ENCODE measurements at regions not wholly inside any gene's neighbourhood (a gene's known extent, or its start where the extent isn't known, plus 50 kb on each side); places are given as distances from the start of the nearest gene placed in this dataset.

DNA sequence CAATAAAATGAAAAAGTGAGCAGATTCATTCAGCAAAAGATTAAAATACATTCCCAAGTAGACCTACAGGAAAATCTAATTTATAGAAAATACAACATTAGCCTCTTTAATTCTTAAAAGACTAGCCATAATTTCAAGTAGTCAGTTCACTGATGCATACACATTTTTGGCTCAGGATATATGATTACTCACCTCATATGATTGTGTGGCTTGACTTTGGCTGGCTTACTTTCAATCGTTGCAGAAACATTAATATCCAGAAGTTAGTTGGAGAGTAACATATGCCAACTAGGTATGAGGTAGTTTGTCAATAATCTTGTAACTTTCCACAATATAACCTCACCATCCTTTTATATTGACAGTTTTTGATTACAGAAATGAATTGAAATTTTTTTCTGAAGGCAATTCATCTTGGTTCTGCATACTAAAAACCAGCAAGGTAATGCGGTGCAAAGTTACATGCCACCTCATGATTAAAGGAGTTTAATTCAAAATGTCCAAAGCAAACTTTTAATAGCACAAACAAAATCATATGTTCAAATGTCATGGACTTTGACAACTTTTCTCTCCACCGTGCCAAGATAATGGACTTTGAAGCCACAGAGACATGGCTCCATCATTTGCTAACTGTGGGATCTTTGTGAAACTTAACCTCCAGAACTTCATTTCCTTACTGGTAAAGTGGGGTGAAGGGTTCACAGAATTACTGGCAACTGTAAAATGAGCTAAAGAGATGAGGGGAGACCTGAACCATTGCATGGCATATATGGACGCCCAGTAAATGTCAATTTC is 76.6 kb upstream of the PAM start:
- no CpG with 5 or more reads among the region's 4 CpGs for WGBS (ENCODE audit: insufficient coverage)
- no peak for ATAC-seq (ENCODE audit: low read depth)
- no peak for DNase-seq
- no peaks in the 10 kb centered on the region for H4K20me1 ChIP-seq (ENCODE audit: control insufficient read depth, insufficient read depth, low read length, poor library complexity, severe bottlenecking)
- intact Hi-C loops (cut with micrococcal nuclease) = no loop called here
- no peak overlapping the region for H3K27ac ChIP-seq (ENCODE audit: low read length in 2 of 2)
- no peaks in the 10 kb centered on the region for H3K9me3 ChIP-seq (ENCODE audit: control extremely low read depth in 1 of 3, control insufficient read depth in 2 of 3, insufficient read depth in 1 of 3, low read length in 2 of 3)
- H3K27ac Mint-ChIP-seq = no peak overlapping the region
- no peak overlapping the region for H3K4me3 Mint-ChIP-seq
- H3K4me1 Mint-ChIP-seq = no peaks in the 10 kb centered on the region
- H2AFZ ChIP-seq (ENCODE audit: insufficient read depth, low read depth, low read length, poor library complexity, severe bottlenecking) = no peak overlapping the region
- H3K27me3 Mint-ChIP-seq = no peaks in the 10 kb centered on the region
- peaks cover 0 to 2% (median 0%) of the 10 kb centered on the region in 4 experiments for H3K27me3 ChIP-seq (replicated peaks in 1 of 4; ENCODE audit: control extremely low read depth in 1 of 4, control insufficient read depth in 3 of 4, insufficient read depth in 4 of 4, low read length in 3 of 4)
- H3K4me3 ChIP-seq (ENCODE audit: control extremely low read depth in 1 of 5, extremely low read depth in 1 of 5, insufficient read depth in 1 of 5, low read depth in 2 of 5, low read length in 4 of 5) = no peak overlapping the region
- TF ChIP-seq, protein P1, sequence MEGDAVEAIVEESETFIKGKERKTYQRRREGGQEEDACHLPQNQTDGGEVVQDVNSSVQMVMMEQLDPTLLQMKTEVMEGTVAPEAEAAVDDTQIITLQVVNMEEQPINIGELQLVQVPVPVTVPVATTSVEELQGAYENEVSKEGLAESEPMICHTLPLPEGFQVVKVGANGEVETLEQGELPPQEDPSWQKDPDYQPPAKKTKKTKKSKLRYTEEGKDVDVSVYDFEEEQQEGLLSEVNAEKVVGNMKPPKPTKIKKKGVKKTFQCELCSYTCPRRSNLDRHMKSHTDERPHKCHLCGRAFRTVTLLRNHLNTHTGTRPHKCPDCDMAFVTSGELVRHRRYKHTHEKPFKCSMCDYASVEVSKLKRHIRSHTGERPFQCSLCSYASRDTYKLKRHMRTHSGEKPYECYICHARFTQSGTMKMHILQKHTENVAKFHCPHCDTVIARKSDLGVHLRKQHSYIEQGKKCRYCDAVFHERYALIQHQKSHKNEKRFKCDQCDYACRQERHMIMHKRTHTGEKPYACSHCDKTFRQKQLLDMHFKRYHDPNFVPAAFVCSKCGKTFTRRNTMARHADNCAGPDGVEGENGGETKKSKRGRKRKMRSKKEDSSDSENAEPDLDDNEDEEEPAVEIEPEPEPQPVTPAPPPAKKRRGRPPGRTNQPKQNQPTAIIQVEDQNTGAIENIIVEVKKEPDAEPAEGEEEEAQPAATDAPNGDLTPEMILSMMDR (IDR thresholded peaks at IDR 0.05) = no peak
- TF ChIP-seq EZH2 (IDR thresholded peaks at IDR 0.05; ENCODE audit: borderline replicate concordance, insufficient read depth, low read depth, low read length, poor library complexity, severe bottlenecking) = no peak
- H3K4me2 ChIP-seq (replicated peaks; ENCODE audit: low read depth, low read length, poor library complexity, severe bottlenecking) = no peak overlapping the region
- ChIA-PET POLR2A (no interaction called here), CTCF (no interaction called here)
- no peak overlapping the region for H3K9ac ChIP-seq (ENCODE audit: low read length)
- no peaks in the 10 kb centered on the region for H3K36me3 ChIP-seq (replicated peaks in 1 of 2; ENCODE audit: control extremely low read depth in 1 of 2, control insufficient read depth in 1 of 2, extremely low read depth in 1 of 2, insufficient read depth in 2 of 2, low read length in 1 of 2)
- H3K79me2 ChIP-seq (ENCODE audit: control insufficient read depth, insufficient read depth, low read length) = no peaks in the 10 kb centered on the region
- no peaks in the 10 kb centered on the region for H3K9me3 Mint-ChIP-seq (ENCODE audit: insufficient read depth)
- H3K4me1 ChIP-seq (ENCODE audit: control insufficient read depth in 2 of 2, insufficient read depth in 2 of 2, low read length in 2 of 2) = no peaks in the 10 kb centered on the region

DNA sequence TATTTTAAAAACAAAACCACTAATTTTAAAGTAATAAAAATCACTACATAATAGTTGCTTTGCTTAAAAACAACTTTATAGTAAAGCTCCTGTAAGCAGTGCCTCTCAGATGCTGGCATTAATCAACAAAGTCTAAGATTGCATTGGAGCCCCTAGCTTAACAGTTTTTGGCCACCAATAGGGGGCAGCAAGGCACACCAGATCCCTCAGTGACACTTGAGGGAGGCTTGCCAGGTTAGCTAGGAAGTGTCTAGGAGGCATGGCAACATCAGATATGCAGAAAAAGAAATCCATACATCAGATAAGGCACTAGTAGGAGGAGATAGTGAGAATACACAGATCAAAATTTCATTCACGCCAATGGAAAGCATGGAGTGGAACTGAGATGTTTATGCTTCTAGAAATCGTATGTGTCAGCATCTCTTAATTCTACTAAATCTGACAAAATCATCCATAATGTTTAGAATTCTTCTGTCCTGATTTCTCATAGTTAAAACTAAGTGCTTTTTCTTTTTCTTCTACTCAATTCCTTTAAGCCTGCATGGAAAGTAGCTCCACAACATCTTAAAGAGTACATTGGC is 73.6 kb upstream of the PAM start:
- no peak overlapping the region for H3K9ac ChIP-seq (ENCODE audit: low read length)
- no peak overlapping the region for H3K4me3 Mint-ChIP-seq
- intact Hi-C loops (cut with micrococcal nuclease) = loop anchor here (1.0 to 2.0 kb wide), 3 partner anchors 359 to 543 kb away; no protein-coding TSS in a partner anchor
- H3K9me3 Mint-ChIP-seq (ENCODE audit: insufficient read depth) = no peaks in the 10 kb centered on the region
- POLR2A ChIA-PET = no interaction called here
- no peaks in the 10 kb centered on the region for H3K36me3 ChIP-seq (replicated peaks in 1 of 2; ENCODE audit: control extremely low read depth in 1 of 2, control insufficient read depth in 1 of 2, extremely low read depth in 1 of 2, insufficient read depth in 2 of 2, low read length in 1 of 2)
- ATAC-seq (ENCODE audit: low read depth) (peak; percentile 47), DNase-seq (peak; percentile 28)
- H3K4me3 ChIP-seq (ENCODE audit: control extremely low read depth in 1 of 5, extremely low read depth in 1 of 5, insufficient read depth in 1 of 5, low read depth in 2 of 5, low read length in 4 of 5) = no peak overlapping the region
- H3K27me3 ChIP-seq (replicated peaks in 1 of 4; ENCODE audit: control extremely low read depth in 1 of 4, control insufficient read depth in 3 of 4, insufficient read depth in 4 of 4, low read length in 3 of 4) = peaks cover 0 to 2% (median 0%) of the 10 kb centered on the region in 4 experiments
- CTCF ChIA-PET = interaction anchor here (0.6 to 2.9 kb wide), 16 partner anchors 10 to 543 kb away, joined by 3 to 28 read pairs (median 4); no protein-coding TSS in a partner anchor
- no peaks in the 10 kb centered on the region for H4K20me1 ChIP-seq (ENCODE audit: control insufficient read depth, insufficient read depth, low read length, poor library complexity, severe bottlenecking)
- H2AFZ ChIP-seq (ENCODE audit: insufficient read depth, low read depth, low read length, poor library complexity, severe bottlenecking) = no peak overlapping the region
- WGBS (ENCODE audit: insufficient coverage) = no CpG with 5 or more reads among the region's 2 CpGs
- no peaks in the 10 kb centered on the region for H3K9me3 ChIP-seq (ENCODE audit: control extremely low read depth in 1 of 3, control insufficient read depth in 2 of 3, insufficient read depth in 1 of 3, low read length in 2 of 3)
- H3K27ac Mint-ChIP-seq = no peak overlapping the region
- no peak overlapping the region for H3K27ac ChIP-seq (ENCODE audit: low read length in 2 of 2)
- no peaks in the 10 kb centered on the region for H3K4me1 Mint-ChIP-seq
- TF ChIP-seq, protein P1 (IDR thresholded peaks at IDR 0.05) = peak; percentile 64
- TF ChIP-seq EZH2 (IDR thresholded peaks at IDR 0.05; ENCODE audit: borderline replicate concordance, insufficient read depth, low read depth, low read length, poor library complexity, severe bottlenecking) = no peak
- H3K4me1 ChIP-seq (ENCODE audit: control insufficient read depth in 2 of 2, insufficient read depth in 2 of 2, low read length in 2 of 2) = no peaks in the 10 kb centered on the region
- H3K4me2 ChIP-seq (replicated peaks; ENCODE audit: low read depth, low read length, poor library complexity, severe bottlenecking) = no peak overlapping the region
- H3K79me2 ChIP-seq (ENCODE audit: control insufficient read depth, insufficient read depth, low read length) = no peaks in the 10 kb centered on the region
- H3K27me3 Mint-ChIP-seq = no peaks in the 10 kb centered on the region

Measured in B cell (primary cell).